OCI-LY3 (cell line): ENCODE measurements at regions not wholly inside any gene's neighbourhood (a gene's known extent, or its start where the extent isn't known, plus 50 kb on each side); places are given as distances from the start of the nearest gene placed in this dataset.

ENCODE experiments used
- EZH2phosphoT487 ChIP-seq: fragments of 200-600 bp; shearing (Covaris generic); IDR thresholded peaks from 2 replicates; pipeline ENCODE4 v1.6.1; 2018; ENCODE audit warnings: antibody characterized with exemption, mixed run types, low read depth
- TF ChIP-seq, protein P1 (sequence below): fragments of 200-600, 300-600 bp; sonication (generic); IDR thresholded peaks from 2 replicates; pipeline ENCODE4 v1.5.1; 2014; ENCODE audit warnings: antibody characterized with exemption, low read length, low read depth

GRCh38 chr2:89848114-89848513 is 1156.6 kb downstream of the RPIA start:
- TF ChIP-seq, protein P1, sequence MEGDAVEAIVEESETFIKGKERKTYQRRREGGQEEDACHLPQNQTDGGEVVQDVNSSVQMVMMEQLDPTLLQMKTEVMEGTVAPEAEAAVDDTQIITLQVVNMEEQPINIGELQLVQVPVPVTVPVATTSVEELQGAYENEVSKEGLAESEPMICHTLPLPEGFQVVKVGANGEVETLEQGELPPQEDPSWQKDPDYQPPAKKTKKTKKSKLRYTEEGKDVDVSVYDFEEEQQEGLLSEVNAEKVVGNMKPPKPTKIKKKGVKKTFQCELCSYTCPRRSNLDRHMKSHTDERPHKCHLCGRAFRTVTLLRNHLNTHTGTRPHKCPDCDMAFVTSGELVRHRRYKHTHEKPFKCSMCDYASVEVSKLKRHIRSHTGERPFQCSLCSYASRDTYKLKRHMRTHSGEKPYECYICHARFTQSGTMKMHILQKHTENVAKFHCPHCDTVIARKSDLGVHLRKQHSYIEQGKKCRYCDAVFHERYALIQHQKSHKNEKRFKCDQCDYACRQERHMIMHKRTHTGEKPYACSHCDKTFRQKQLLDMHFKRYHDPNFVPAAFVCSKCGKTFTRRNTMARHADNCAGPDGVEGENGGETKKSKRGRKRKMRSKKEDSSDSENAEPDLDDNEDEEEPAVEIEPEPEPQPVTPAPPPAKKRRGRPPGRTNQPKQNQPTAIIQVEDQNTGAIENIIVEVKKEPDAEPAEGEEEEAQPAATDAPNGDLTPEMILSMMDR, result no peak
- no peak for TF ChIP-seq EZH2phosphoT487
